ENCODE measurements at regions not wholly inside any gene's neighbourhood (a gene's known extent, or its start where the extent isn't known, plus 50 kb on each side); places are given as distances from the start of the nearest gene placed in this dataset.

DNA sequence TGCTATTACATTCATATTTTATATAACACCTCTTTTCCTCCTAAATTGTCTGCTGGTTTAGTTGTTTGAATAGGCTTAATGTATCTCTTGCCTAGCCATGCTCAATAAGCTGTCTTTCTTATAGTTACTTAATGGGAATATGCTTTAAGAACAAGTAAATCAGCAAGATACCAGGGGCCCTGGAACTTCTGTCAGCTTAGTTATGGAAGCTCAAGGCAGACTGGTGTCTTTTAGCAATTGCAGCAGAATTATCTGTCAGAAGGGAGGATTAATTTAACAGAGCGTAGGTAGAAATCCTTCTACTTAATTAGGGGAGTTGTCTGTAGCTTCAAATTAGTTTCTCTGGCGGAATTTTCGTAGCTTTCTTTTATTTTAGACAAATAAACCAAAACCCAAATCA lies 94.9 kb downstream of the C11orf91 start:
- TF ChIP-seq, protein P1, sequence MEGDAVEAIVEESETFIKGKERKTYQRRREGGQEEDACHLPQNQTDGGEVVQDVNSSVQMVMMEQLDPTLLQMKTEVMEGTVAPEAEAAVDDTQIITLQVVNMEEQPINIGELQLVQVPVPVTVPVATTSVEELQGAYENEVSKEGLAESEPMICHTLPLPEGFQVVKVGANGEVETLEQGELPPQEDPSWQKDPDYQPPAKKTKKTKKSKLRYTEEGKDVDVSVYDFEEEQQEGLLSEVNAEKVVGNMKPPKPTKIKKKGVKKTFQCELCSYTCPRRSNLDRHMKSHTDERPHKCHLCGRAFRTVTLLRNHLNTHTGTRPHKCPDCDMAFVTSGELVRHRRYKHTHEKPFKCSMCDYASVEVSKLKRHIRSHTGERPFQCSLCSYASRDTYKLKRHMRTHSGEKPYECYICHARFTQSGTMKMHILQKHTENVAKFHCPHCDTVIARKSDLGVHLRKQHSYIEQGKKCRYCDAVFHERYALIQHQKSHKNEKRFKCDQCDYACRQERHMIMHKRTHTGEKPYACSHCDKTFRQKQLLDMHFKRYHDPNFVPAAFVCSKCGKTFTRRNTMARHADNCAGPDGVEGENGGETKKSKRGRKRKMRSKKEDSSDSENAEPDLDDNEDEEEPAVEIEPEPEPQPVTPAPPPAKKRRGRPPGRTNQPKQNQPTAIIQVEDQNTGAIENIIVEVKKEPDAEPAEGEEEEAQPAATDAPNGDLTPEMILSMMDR (IDR thresholded peaks at IDR 0.05), result no peak
- TF ChIP-seq POLR2A (IDR thresholded peaks at IDR 0.05), result no peak
- no peak for TF ChIP-seq POLR2AphosphoS5 (IDR thresholded peaks at IDR 0.05; ENCODE audit: insufficient read depth in 1 of 2, low read depth in 1 of 2)

Data from vagina (tissue), 2 donors.